ENCODE measurements at regions not wholly inside any gene's neighbourhood (a gene's known extent, or its start where the extent isn't known, plus 50 kb on each side); places are given as distances from the start of the nearest gene placed in this dataset.
"Not testable (repeated sequence)": the region's sequence is repeated elsewhere in the genome, so short reads cannot be mapped to it uniquely, and the experiment has no call there.

- 35 to 51% methylated on average over 3 of the region's 3 CpGs for WGBS, 2 donors
- DNase-seq (ENCODE audit: low spot score in 2 of 2), result no peak
- intact Hi-C loops (cut with DNase I; ENCODE audit: low total_unique reads), result no loop called here
- TF ChIP-seq CTCF (IDR thresholded peaks at IDR 0.05) (no peak), POLR2A (IDR thresholded peaks at IDR 0.05) (no peak)
- H3K4me3 ChIP-seq (ENCODE audit: low read depth, poor library complexity, severe bottlenecking), result no peak overlapping the region
These were observed 536.0 kb upstream of the STEAP1 start for GRCh38 chr7:89618274-89618673.

- DNase-seq (ENCODE audit: low spot score in 2 of 2), result no peak
- TF ChIP-seq CTCF (IDR thresholded peaks at IDR 0.05) (no peak), POLR2A (IDR thresholded peaks at IDR 0.05) (no peak)
- intact Hi-C loops (cut with DNase I; ENCODE audit: low total_unique reads), result no loop called here
- no peak overlapping the region for H3K4me3 ChIP-seq (ENCODE audit: low read depth, poor library complexity, severe bottlenecking)
- WGBS, 2 donors, result 87 to 91% methylated on average over 4 of the region's 4 CpGs
These were observed 532.2 kb upstream of the STEAP1 start for GRCh38 chr7:89621925-89622641.

- no peak for DNase-seq (ENCODE audit: low spot score in 2 of 2)
- TF ChIP-seq POLR2A (IDR thresholded peaks at IDR 0.05) (no peak), CTCF (IDR thresholded peaks at IDR 0.05) (no peak)
- WGBS, 2 donors, result 17 to 44% methylated on average over 1 of the region's 1 CpG
- intact Hi-C loops (cut with DNase I; ENCODE audit: low total_unique reads), result no loop called here
- H3K4me3 ChIP-seq (ENCODE audit: low read depth, poor library complexity, severe bottlenecking), result no peak overlapping the region
These were observed 531.1 kb upstream of the STEAP1 start for GRCh38 chr7:89623018-89623672.

GRCh38 chr7:89624155-89624554, 530.1 kb upstream of the STEAP1 start:
- intact Hi-C loops (cut with DNase I; ENCODE audit: low total_unique reads); H3K4me3 ChIP-seq (ENCODE audit: low read depth, poor library complexity, severe bottlenecking); DNase-seq (ENCODE audit: low spot score in 2 of 2): not testable (repeated sequence)
- 86 to 94% methylated on average over 5 of the region's 5 CpGs for WGBS, 2 donors

GRCh38 chr7:89648509-89648908, 505.8 kb upstream of the STEAP1 start:
- TF ChIP-seq POLR2A (IDR thresholded peaks at IDR 0.05), result no peak
- no peak for TF ChIP-seq CTCF (IDR thresholded peaks at IDR 0.05)
- no peak for DNase-seq (ENCODE audit: low spot score in 2 of 2)
- H3K4me3 ChIP-seq (ENCODE audit: low read depth, poor library complexity, severe bottlenecking), result no peak overlapping the region
- WGBS, 2 donors, result 62 to 73% methylated on average over 3 of the region's 3 CpGs
- intact Hi-C loops (cut with DNase I; ENCODE audit: low total_unique reads), result no loop called here

- TF ChIP-seq CTCF (IDR thresholded peaks at IDR 0.05), result no peak
- no peak for TF ChIP-seq POLR2A (IDR thresholded peaks at IDR 0.05)
- WGBS, 2 donors, result 85 to 89% methylated on average over 1 of the region's 1 CpG
- H3K4me3 ChIP-seq (ENCODE audit: low read depth, poor library complexity, severe bottlenecking), result no peak overlapping the region
- intact Hi-C loops (cut with DNase I; ENCODE audit: low total_unique reads), result no loop called here
- no peak for DNase-seq (ENCODE audit: low spot score in 2 of 2)
These were observed 498.3 kb upstream of the STEAP1 start for GRCh38 chr7:89655946-89656345.
